ENCODE measurements at regions not wholly inside any gene's neighbourhood (a gene's known extent, or its start where the extent isn't known, plus 50 kb on each side); places are given as distances from the start of the nearest gene placed in this dataset.

GRCh38 chr12:92551853-92552397 lies 150.9 kb upstream of the PLEKHG7 start:
- no peaks in the 10 kb centered on the region for H3K36me3 ChIP-seq (ENCODE audit: control insufficient read depth, insufficient read depth, low read length)
- CTCF ChIA-PET: no interaction called here
- no peaks in the 10 kb centered on the region for H3K27me3 ChIP-seq (ENCODE audit: control insufficient read depth, insufficient read depth, low read length)
- no peaks in the 10 kb centered on the region for H3K9me3 ChIP-seq (ENCODE audit: control insufficient read depth, insufficient read depth, low read depth, low read length)
- ATAC-seq (no peak), DNase-seq (ENCODE audit: low read depth, low spot score) (no peak)
- POLR2A ChIA-PET: no interaction called here
- BruUV-seq (replicated peaks): no TSS peak
- H3K4me1 ChIP-seq (ENCODE audit: control insufficient read depth, insufficient read depth, low read length): no peaks in the 10 kb centered on the region
- H3K27ac ChIP-seq (ENCODE audit: low read length): no peak overlapping the region
- in situ Hi-C loops (cut with HindIII; ENCODE audit: low pct_unique_long_range_greater_than_20kb, low sequenced_read_pairs) (no loop called here), intact Hi-C loops (cut with micrococcal nuclease; ENCODE audit: unreplicated experiment) (no loop called here)
- H3K4me3 ChIP-seq (ENCODE audit: low read depth in 2 of 2, low read length in 2 of 2): no peak overlapping the region
- TF ChIP-seq SIN3A (IDR thresholded peaks at IDR 0.05; ENCODE audit: borderline replicate concordance, insufficient read depth, low read depth, low read length) (no peak), REST (IDR thresholded peaks at IDR 0.05; ENCODE audit: insufficient read depth in 1 of 2, low read depth in 2 of 2, low read length in 1 of 2) (no peak), POLR2AphosphoS5 (IDR thresholded peaks at IDR 0.05; ENCODE audit: low read depth, low read length) (no peak), CTCF (IDR thresholded peaks at IDR 0.05) (no peak)

GRCh38 chr12:92551210-92551609 lies 151.6 kb upstream of the PLEKHG7 start:
- no peaks in the 10 kb centered on the region for H3K36me3 ChIP-seq (ENCODE audit: control insufficient read depth, insufficient read depth, low read length)
- no peaks in the 10 kb centered on the region for H3K9me3 ChIP-seq (ENCODE audit: control insufficient read depth, insufficient read depth, low read depth, low read length)
- H3K27me3 ChIP-seq (ENCODE audit: control insufficient read depth, insufficient read depth, low read length): no peaks in the 10 kb centered on the region
- no peak overlapping the region for H3K4me3 ChIP-seq (ENCODE audit: low read depth in 2 of 2, low read length in 2 of 2)
- CTCF ChIA-PET: no interaction called here
- in situ Hi-C loops (cut with HindIII; ENCODE audit: low pct_unique_long_range_greater_than_20kb, low sequenced_read_pairs) (no loop called here), intact Hi-C loops (cut with micrococcal nuclease; ENCODE audit: unreplicated experiment) (no loop called here)
- ATAC-seq: no peak
- DNase-seq (ENCODE audit: low read depth, low spot score): no peak
- no TSS peak for BruUV-seq (replicated peaks)
- no peak for TF ChIP-seq POLR2AphosphoS5 (IDR thresholded peaks at IDR 0.05; ENCODE audit: low read depth, low read length)
- TF ChIP-seq SIN3A (IDR thresholded peaks at IDR 0.05; ENCODE audit: borderline replicate concordance, insufficient read depth, low read depth, low read length): no peak
- TF ChIP-seq REST (IDR thresholded peaks at IDR 0.05; ENCODE audit: insufficient read depth in 1 of 2, low read depth in 2 of 2, low read length in 1 of 2): no peak
- no peak for TF ChIP-seq CTCF (IDR thresholded peaks at IDR 0.05)
- no peak for TF ChIP-seq TCF7L2 (IDR thresholded peaks at IDR 0.05; ENCODE audit: low read depth, low read length)
- POLR2A ChIA-PET: no interaction called here
- no peaks in the 10 kb centered on the region for H3K4me1 ChIP-seq (ENCODE audit: control insufficient read depth, insufficient read depth, low read length)
- no peak overlapping the region for H3K27ac ChIP-seq (ENCODE audit: low read length)
